ENCODE measurements at regions not wholly inside any gene's neighbourhood (a gene's known extent, or its start where the extent isn't known, plus 50 kb on each side); places are given as distances from the start of the nearest gene placed in this dataset.

DNA sequence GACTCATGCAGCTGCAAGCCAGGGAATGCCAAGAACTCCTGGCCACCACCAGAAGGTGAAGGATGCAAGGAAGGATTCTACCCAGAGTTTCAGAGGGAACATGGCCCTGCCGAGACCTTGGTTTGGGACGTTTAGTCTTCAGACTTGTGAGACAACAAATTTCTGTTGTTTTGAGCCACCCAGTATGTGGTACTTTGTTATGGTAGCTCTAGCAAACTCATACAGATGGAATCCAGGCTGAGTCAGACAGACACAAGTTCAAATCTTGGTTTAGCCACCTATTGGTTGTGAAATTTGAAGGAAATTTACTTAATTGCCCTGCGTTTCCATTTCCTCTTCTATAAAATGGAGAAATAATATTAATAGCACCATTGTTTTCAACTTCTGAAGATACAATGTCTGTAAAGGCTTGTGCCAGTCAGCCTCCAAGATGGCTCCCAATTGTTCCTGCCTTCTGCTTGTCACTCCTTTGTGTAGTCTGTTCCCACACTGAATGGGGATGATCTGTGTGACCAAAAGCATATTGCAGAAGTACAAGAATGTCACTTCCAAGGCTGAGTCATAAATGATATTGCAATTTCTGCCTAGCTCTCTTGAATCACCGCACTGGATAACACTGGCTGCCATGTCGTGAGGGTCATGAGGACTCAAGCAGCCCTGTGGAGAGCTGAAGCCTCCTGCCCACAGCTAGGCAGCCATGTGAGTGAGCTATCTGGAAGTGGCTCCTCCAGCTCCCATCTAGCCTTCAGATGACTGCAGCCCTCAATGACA is 223.5 kb upstream of the PROK2 start:
- TF ChIP-seq, protein P1, sequence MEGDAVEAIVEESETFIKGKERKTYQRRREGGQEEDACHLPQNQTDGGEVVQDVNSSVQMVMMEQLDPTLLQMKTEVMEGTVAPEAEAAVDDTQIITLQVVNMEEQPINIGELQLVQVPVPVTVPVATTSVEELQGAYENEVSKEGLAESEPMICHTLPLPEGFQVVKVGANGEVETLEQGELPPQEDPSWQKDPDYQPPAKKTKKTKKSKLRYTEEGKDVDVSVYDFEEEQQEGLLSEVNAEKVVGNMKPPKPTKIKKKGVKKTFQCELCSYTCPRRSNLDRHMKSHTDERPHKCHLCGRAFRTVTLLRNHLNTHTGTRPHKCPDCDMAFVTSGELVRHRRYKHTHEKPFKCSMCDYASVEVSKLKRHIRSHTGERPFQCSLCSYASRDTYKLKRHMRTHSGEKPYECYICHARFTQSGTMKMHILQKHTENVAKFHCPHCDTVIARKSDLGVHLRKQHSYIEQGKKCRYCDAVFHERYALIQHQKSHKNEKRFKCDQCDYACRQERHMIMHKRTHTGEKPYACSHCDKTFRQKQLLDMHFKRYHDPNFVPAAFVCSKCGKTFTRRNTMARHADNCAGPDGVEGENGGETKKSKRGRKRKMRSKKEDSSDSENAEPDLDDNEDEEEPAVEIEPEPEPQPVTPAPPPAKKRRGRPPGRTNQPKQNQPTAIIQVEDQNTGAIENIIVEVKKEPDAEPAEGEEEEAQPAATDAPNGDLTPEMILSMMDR (IDR thresholded peaks at IDR 0.05): no peak
- no peak for TF ChIP-seq EP300 (IDR thresholded peaks at IDR 0.05; ENCODE audit: low read depth)

All from transverse colon (tissue), 3 donors.